Gastroesophageal sphincter (tissue), 4 donors: ENCODE measurements at regions not wholly inside any gene's neighbourhood (a gene's known extent, or its start where the extent isn't known, plus 50 kb on each side); places are given as distances from the start of the nearest gene placed in this dataset.
"Not testable (repeated sequence)": the region's sequence is repeated elsewhere in the genome, so short reads cannot be mapped to it uniquely, and the experiment has no call there.

Source experiments
- ATAC-seq: fragments of 150-250 bp; one replicate; pipeline ENCODE4 v1.9.1; 2016; ENCODE audit warnings: mild to moderate bottlenecking, moderate library complexity
- H3K27ac ChIP-seq, 4 donors: fragments of 200-600 bp; sonication (generic) in 3 of 4; 1 replicate in 3 of 4; 2 replicates in 1 of 4; pipeline ENCODE4 v1.5.1; 2016 to 2019
- H3K27me3 ChIP-seq: fragments of 200-600 bp; sonication (generic); one replicate; pipeline ENCODE4 v1.5.1; 2019
- H3K36me3 ChIP-seq, 2 donors: fragments of 200-600 bp; sonication (generic); one replicate each; pipeline ENCODE4 v1.5.1; 2019; ENCODE audit warnings: control low read depth in 1 of 2
- H3K4me1 ChIP-seq, 3 donors: fragments of 200-600 bp; sonication (generic); 1 replicate in 2 of 3; 2 replicates in 1 of 3; pipeline ENCODE4 v1.5.1; 2016 to 2019; ENCODE audit warnings: control low read depth in 2 of 3
- H3K4me3 ChIP-seq, 2 donors: fragments of 200-600 bp; sonication (generic); one replicate each; pipeline ENCODE4 v1.5.1; 2019; ENCODE audit warnings: mild to moderate bottlenecking in 1 of 2, moderate library complexity in 1 of 2
- H3K9me3 ChIP-seq, 3 donors: fragments of 200-600 bp; sonication (generic); one replicate each; pipeline ENCODE4 v1.5.1; 2017 to 2019; ENCODE audit warnings: control low read depth in 2 of 3
- EP300 ChIP-seq: sonication (generic); formaldehyde crosslinking; IDR thresholded peaks from one replicate; pipeline ENCODE4 v1.6.1; 2017; ENCODE audit warnings: antibody characterized with exemption, mild to moderate bottlenecking
- POLR2A ChIP-seq, 2 donors: fragments of 450-650 bp; IDR thresholded peaks; one replicate each; pipeline ENCODE4 v1.6.1; 2017; ENCODE audit warnings: antibody characterized with exemption in 2 of 2, mild to moderate bottlenecking in 2 of 2, moderate library complexity in 1 of 2
- POLR2AphosphoS5 ChIP-seq: sonication (generic); formaldehyde crosslinking; IDR thresholded peaks from one replicate; pipeline ENCODE4 v1.6.1; 2017; ENCODE audit warnings: antibody characterized with exemption
- WGBS, 2 donors: methylation state at CpG; one replicate each; pipeline ENCODE4 v1.1.5; 2018; ENCODE audit warnings: low coverage in 1 of 2; 5-methylcytosine and 5-hydroxymethylcytosine counted together
- TF ChIP-seq, protein P1 (sequence below), 4 experiments: fragments of 200-600 bp in 2 of 4; fragments of 450-650 bp in 2 of 4; sonication (generic) in 1 of 4; IDR thresholded peaks; one replicate each; pipeline ENCODE4 v1.5.1; 2017 to 2019; ENCODE audit warnings: antibody characterized with exemption in 4 of 4, mild to moderate bottlenecking in 2 of 4, moderate library complexity in 2 of 4

DNA sequence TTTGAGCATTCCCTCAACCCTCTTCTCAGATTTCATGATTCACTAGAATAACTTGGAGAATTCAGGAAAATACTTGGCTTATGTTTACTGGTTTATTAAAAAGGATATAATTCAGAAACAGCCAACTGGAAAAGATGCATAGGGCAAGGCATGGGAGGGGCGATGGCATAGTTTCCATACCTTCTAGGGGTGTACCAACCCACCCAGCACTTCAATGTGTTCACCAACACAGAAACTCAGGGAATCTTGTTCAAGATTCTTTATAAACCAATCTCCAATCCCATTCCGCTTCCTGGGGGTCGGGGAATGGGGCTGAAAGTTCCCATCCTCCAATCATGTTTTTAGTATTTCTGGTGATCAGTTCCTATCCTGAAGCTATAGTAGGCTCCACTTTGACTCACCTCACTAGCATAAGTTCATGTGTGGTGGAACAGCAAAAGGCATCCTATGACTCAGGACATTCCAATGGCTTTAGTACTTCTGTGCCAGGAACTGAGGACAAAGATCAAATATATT is 164.4 kb downstream of the SIM1 start:
- H3K4me3 ChIP-seq = no peak overlapping the region
- no peaks in the 10 kb centered on the region for H3K27me3 ChIP-seq
- no peak overlapping the region for H3K27ac ChIP-seq
- 54 to 93% methylated on average over 3 of the region's 3 CpGs for WGBS, 2 donors
- no peaks in the 10 kb centered on the region for H3K36me3 ChIP-seq
- TF ChIP-seq, protein P1, sequence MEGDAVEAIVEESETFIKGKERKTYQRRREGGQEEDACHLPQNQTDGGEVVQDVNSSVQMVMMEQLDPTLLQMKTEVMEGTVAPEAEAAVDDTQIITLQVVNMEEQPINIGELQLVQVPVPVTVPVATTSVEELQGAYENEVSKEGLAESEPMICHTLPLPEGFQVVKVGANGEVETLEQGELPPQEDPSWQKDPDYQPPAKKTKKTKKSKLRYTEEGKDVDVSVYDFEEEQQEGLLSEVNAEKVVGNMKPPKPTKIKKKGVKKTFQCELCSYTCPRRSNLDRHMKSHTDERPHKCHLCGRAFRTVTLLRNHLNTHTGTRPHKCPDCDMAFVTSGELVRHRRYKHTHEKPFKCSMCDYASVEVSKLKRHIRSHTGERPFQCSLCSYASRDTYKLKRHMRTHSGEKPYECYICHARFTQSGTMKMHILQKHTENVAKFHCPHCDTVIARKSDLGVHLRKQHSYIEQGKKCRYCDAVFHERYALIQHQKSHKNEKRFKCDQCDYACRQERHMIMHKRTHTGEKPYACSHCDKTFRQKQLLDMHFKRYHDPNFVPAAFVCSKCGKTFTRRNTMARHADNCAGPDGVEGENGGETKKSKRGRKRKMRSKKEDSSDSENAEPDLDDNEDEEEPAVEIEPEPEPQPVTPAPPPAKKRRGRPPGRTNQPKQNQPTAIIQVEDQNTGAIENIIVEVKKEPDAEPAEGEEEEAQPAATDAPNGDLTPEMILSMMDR (IDR thresholded peaks at IDR 0.05) = no peak
- TF ChIP-seq EP300 (no peak), POLR2AphosphoS5 (no peak), POLR2A (IDR thresholded peaks at IDR 0.05) (no peak)
- H3K9me3 ChIP-seq = no peaks in the 10 kb centered on the region
- ATAC-seq = no peak
- no peaks in the 10 kb centered on the region for H3K4me1 ChIP-seq

DNA sequence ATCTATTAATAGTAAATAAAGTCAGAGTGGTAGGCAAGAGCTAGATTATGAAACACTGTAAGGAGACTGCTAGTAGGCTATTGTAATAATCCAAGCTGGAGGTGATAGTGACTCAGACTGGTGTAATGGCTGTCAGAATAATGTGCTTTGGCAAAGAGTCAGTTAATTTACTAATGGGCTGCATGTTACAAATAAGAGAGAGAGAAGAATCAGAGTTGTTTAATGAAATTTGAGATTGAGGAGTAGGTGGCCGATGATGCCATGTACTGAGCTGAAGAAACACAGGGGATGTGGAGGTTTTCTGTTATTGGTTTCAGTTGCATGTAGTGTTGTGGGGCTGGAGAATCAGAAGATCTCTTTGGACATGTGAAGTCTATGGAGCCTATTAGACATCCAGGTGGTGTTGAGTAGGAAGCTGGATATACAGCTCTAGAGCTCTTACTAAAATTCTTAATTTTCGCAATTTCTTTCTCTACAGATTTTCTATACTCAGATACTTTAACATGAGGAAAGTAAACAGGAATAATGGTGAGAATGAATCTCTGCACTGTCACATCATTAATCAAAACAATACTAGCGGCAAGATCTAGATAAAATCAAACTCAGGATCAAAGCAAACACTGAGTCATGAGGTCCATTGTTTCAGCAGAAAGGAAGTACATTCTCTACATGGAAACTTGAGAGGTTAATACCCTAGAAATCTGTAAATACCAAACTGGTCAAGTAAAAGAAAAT is 167.7 kb downstream of the SIM1 start:
- Histone ChIP-seq H3K4me1 (no peaks in the 10 kb centered on the region), H3K4me3 (no peak overlapping the region), H3K27ac (no peak overlapping the region), H3K9me3 (no peaks in the 10 kb centered on the region), H3K27me3 (no peaks in the 10 kb centered on the region), H3K36me3 (no peaks in the 10 kb centered on the region)
- 54 to 55% methylated on average over 3 of the region's 3 CpGs for WGBS, 2 donors
- ATAC-seq = no peak
- TF ChIP-seq EP300 (no peak), POLR2AphosphoS5 (no peak), POLR2A (IDR thresholded peaks at IDR 0.05) (no peak)
- TF ChIP-seq, protein P1 (IDR thresholded peaks at IDR 0.05) = no peak

DNA sequence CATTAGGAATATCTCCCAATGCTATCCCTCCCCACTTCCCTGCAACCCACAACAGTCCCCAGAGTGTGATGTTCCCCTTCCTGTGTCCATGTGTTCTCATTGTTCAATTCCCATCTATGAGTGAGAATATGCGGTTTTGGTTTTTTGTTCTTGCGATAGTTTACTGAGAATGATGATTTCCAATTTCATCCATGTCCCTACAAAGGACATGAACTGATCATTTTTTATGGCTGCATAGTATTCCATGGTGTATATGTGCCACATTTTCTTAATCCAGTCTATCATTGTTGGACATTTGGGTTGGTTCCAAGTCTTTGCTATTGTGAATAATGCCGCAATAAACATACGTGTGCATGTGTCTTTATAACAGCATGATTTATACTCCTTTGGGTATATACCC is 169.5 kb downstream of the SIM1 start:
- not testable (repeated sequence) for ATAC-seq, H3K27ac ChIP-seq, H3K4me3 ChIP-seq, H3K4me1 ChIP-seq, H3K9me3 ChIP-seq, H3K36me3 ChIP-seq, H3K27me3 ChIP-seq
- WGBS, 2 donors = no CpG with 5 or more reads among the region's 4 CpGs

DNA sequence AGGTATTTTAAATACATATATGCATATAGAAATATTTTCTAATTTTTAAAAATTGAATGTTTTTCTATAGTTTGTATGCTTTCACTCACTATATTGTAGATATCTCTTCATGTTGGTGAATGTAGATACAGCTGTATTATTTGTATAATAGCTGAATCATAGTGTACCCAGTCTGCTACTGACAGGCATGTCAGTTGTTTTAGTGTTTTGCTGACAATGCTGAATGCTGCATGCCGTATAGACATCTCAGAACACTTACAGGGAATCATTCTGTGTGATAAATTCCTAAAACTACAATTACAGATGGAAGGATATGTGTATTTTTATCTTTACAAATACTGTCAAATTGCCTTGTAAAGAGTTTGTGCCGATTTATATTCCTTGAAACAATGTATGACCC is 175.4 kb downstream of the SIM1 start:
- 80 to 82% methylated on average over 2 of the region's 2 CpGs for whole genome bisulfite sequencing, 2 donors
- H3K27me3 ChIP-seq = no peaks in the 10 kb centered on the region
- no peak for ATAC-seq
- H3K4me1 ChIP-seq = no peaks in the 10 kb centered on the region
- H3K4me3 ChIP-seq = no peak overlapping the region
- no peaks in the 10 kb centered on the region for H3K36me3 ChIP-seq
- TF ChIP-seq, protein P1 (IDR thresholded peaks at IDR 0.05) = no peak
- no peak for TF ChIP-seq POLR2AphosphoS5
- no peak for TF ChIP-seq EP300
- no peak for TF ChIP-seq POLR2A (IDR thresholded peaks at IDR 0.05)
- H3K27ac ChIP-seq = no peak overlapping the region
- no peaks in the 10 kb centered on the region for H3K9me3 ChIP-seq

DNA sequence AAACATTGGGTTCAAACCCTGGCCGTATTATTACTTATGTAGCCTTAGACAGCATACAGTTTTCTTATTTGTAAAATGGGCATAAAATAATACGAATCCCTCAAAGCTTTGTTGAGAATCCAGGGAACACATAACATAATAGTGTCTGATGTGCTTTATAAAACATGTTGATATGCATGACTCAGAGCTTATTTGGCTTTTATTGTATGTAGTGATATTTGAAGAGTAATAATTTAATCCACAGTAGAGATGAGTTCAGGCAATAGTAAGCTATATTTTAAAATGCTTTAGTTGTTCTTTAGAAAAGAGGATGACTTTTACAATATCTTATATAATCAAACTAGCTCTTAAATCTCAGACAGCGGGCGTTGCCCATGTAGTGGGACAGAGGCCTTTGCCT is 176.4 kb downstream of the SIM1 start:
- ATAC-seq = no peak
- WGBS, 2 donors = 86 to 87% methylated on average over 4 of the region's 4 CpGs
- H3K4me1 ChIP-seq = no peaks in the 10 kb centered on the region

More for the DNA sequence above, 176.4 kb downstream of the SIM1 start:
- Histone ChIP-seq H3K9me3 (no peaks in the 10 kb centered on the region), H3K27me3 (no peaks in the 10 kb centered on the region), H3K4me3 (no peak overlapping the region), H3K27ac (no peak overlapping the region), H3K36me3 (no peaks in the 10 kb centered on the region)
- no peak for TF ChIP-seq POLR2A (IDR thresholded peaks at IDR 0.05)
- no peak for TF ChIP-seq EP300
- TF ChIP-seq POLR2AphosphoS5 = no peak
- TF ChIP-seq, protein P1 (IDR thresholded peaks at IDR 0.05) = no peak
